ENCODE measurements at regions not wholly inside any gene's neighbourhood (a gene's known extent, or its start where the extent isn't known, plus 50 kb on each side); places are given as distances from the start of the nearest gene placed in this dataset.
"Not testable (repeated sequence)": the region's sequence is repeated elsewhere in the genome, so short reads cannot be mapped to it uniquely, and the experiment has no call there.

GRCh38 chr6:112522587-112522986, 175.5 kb downstream of the RFPL4B start:
- no peak for DNase-seq

DNA sequence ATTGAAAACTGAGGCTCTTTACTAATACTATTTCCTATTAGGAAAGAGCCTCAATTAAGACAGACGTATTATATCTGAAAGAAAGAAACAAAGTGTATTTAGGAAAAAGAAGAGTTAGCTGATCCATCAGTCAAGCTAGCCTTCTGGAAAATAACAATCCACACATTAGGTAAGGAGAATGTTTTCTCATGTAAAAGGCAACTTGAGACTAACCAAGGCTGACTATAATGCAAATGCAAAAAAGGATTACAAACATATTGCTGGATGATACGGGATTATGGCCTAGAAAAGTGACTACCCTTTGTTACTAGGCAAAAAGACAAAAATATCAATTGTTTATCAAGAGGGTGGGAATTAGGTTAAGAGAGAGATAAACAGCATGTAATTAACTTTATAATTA, 176.9 kb downstream of the RFPL4B start:
- no peak for DNase-seq

DNA sequence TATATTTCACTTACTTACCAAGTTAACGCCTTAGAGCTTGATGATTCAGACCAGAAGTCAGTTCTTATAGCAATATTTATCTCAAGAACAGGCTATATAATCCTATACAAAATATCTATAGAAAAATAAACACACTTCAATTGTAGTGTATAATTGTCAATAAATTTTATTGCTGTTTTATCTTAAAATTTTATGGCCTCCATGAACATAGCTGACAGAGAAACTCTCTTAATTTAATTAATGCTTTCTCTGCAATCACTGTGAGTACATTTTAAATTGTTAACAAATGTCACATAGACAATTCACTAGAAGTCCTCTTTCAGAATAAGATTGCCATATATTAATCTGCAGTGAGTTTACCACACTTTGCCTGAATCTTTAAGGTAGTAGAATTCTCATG, 178.6 kb downstream of the RFPL4B start:
- no peak for DNase-seq

GRCh38 chr6:112526594-112526993, 179.5 kb downstream of the RFPL4B start:
- no peak for DNase-seq

- not testable (repeated sequence) for DNase-seq
Measured at GRCh38 chr6:112528306-112528705, 181.2 kb downstream of the RFPL4B start.

GRCh38 chr6:112535816-112536215, 188.7 kb downstream of the RFPL4B start:
- no peak for DNase-seq

DNA sequence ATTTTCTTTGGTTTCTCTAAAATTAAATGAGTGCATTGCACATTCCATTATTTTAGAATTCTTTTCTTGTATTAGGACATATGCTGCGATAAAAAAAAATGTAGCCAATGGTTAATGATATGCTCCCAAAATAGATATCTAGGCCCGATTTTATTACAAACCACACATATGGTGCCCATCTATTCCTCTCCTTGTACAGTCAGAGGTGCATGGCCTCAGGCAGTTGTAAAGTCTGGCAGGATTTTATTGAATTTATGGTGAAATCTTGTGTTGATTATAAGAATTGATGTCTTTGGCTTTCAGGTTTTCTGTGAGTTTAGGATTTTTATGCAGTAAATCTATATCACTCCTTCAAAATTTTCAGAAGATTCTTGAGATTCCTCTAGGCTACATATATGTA, 192.2 kb downstream of the RFPL4B start:
- no peak for DNase-seq

DNA sequence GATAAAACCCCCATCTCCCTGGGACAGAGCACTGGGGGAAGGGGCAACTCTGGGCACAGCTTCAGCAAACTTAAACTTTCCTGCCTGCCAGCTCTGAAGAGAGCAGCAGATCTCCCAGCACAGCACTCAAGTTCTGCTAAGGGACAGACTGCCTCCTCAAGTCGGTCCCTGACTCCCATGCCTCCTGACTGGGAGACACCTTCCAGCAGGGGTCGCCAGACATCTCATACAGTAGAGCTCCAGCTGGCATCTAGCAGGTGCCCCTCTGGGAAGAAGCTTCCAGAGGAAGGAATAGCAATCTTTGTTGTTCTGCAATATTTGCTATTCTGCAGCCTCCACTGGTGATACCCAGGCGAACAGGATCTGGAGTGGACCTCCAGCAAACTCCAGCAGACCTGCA, 194.7 kb downstream of the RFPL4B start:
- not testable (repeated sequence) for DNase-seq

DNA sequence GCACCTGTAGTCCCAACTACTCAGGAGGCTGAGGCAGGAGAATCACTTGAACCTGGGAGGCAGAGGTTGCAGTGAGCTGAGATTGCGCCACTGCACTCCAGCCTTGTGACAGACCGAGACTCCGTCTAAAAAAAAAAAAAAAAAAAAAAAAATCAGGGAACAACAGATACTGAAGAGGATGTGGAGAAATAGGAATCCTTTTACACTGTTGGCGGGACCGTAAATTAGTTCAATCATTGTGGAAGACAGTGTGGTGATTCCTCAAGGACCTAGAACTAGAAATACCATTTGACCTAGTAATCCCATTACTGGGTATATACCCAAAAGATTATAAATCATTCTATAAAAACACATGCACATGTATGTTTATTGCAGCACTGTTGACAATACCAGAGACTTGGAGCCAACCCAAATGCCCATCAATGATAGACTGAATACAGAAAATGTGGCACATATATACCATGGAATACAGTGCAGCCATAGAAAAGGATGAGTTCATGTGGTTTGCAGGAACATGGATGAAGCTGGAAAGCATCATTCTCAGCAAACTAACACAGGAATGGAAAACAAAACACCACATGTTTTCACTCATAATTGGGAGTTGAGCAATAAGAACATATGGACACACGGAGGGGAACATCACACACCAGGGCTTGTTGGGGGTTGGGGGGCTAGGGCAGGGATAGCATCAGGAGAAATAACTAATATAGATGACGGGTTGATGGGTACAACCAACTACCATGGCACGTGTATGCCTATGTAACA, 200.4 kb downstream of the RFPL4B start:
- DNase-seq: not testable (repeated sequence)

DNA sequence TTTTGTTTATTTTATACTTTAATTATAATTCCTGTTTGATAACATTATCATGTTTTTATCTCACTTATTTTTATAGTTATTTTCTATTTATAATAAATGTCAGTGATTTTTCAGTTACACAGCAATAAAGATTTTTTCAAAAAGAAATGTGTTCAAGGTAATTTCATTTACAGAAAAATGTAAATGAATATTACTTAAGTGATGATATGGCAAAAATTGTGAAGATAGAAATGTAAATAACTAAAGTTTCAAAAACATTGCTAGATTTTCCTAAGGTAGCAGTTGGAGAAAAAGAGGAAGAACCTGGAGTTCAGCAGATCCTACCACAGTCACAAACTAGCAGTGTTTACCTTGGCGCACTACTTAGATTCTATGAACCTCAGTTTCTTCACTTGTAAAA, 202.6 kb downstream of the RFPL4B start:
- no peak for DNase-seq

DNA sequence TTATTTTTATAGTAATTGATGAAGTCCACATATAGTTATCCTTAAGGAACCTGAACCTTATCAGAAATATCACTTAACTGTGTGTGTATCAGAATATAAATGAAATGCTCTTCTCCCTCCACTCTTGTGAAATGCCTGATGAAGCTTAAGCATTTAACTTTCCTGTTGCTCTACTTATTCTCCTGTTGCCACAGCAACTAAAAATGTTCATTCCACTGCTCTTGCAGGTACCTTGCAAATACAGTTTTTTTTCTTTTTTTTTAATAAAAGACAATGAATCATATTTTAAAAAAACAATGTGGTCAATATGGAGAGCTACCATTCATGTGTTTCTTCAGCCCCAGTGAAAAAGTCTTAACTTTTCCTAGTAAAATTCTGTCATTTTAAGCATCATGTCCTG, 210.3 kb downstream of the RFPL4B start:
- DNase-seq: no peak

- DNase-seq: no peak
Measured at GRCh38 chr6:112557961-112558360, 210.8 kb downstream of the RFPL4B start.

DNA sequence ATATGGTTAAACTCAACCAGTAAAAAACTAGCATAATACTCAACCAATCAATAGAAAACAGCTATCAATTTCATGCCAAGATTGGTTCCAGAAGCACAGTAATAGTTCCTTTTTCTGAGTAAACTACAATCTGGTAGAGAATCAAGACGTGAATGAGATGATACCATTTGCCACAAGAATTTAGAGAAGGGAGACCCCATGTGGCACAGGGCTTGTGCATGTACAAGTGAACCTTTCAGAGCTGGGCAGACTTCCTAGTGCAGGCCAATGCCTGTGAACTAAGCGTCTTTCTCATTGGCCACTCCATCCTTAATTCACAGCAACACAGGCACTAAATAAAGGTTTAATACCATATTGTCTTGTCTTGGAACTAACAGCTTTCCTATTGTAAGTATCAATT, 213.5 kb downstream of the RFPL4B start:
- DNase-seq: no peak

DNA sequence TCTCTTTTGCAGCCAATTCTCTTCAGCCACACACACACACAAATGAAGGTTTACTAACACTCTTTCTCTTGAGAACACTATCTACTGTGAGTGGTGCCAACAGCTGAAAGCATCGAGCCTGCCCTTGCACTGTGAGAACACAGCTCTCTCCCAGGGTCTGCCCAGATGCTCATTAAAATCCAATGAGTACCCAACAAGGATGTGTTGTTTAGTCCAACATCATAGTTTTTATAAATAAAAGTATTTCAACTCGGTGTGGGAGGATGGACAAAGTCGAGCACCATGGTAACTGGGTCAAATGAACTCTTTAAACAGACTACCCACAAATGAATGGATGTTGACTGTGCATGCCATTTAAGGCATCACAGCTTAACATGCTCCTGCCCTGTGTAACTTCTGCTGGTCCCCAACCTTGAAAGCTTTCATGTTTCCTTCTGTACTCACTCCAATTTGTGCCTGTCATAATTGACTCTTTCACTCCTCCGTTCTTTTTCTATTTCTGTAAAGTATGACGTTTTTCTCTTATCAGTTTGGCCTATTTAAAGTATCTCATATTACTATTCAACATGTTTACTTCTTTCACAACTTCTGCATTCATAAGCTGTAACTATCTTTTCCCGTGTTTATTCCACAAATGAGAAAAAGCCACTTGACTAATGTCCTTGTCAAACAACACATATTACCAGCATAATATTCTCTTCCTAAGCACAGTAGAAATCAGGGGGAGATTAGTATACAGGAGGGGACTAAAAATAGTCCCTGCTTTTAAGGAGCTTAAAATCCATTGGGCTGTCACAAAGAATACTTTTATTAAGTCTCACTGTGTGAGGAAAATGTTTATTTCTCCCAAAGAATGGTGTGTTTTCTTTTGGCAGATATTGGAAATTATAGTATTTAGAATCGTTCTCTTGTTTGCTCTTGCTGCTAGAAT, 215.4 kb downstream of the RFPL4B start:
- no peak for DNase-seq

DNA sequence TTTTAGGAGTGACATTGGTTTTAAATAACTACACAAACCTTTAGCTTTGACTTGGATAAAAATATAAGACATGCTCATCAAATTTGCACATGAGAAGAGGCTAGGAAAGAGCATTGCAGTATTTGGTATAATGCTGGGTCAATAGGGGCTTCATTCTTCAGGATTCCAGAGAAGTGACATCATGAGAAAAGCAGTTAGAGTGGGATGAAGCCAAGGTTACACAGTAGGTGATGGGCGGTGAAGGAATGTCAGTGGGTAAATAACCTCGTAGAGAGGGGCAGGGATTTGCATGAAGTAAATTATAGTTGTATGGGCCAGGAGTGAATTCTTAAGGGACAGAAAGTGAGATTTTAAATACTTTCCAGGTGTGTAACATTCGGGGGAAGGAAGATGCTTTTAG, 216.2 kb downstream of the RFPL4B start:
- DNase-seq: no peak

DNA sequence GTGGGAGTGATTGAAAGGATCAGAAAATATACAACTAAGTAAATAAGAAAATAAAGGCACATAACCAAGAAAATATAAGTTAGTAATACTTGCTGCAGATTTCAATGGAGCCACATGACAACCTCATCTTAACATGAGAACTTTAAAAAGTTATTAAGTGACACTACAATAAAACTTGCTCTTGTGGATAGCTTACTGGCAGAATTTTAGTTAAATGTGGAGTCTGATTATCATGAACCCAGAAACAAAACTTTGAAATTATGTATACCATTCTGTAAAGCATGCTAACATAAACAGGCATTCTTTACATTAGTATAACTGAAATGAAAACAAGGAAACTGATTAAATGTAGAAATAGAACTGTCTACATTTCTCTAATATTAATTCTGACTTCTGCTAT, 220.9 kb downstream of the RFPL4B start:
- no peak for DNase-seq

GRCh38 chr6:112571488-112572270, 224.5 kb downstream of the RFPL4B start:
- no peak for DNase-seq

- DNase-seq: no peak
Measured at GRCh38 chr6:112574190-112574589, 227.1 kb downstream of the RFPL4B start.

- no peak for DNase-seq
Measured at GRCh38 chr6:112575309-112575834, 228.2 kb downstream of the RFPL4B start.

DNA sequence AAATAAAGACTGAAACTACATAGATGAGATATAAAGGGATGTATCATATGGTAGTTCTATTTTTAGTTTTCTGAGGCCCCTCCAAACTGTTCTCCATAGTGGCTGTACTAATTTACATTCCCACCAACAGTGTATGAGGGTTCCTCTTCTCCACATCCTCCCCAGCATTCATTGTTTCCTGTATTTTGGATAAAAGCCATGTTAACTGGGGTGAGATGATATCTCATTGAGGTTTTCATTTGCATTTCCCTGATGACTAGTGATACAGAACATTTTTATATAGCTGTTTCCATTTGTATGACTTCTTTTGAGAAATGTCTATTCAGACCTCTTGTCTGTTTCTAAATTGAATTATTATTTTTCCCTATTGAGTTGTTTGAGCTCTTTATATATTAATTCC, 229.3 kb downstream of the RFPL4B start:
- DNase-seq: no peak

DNA sequence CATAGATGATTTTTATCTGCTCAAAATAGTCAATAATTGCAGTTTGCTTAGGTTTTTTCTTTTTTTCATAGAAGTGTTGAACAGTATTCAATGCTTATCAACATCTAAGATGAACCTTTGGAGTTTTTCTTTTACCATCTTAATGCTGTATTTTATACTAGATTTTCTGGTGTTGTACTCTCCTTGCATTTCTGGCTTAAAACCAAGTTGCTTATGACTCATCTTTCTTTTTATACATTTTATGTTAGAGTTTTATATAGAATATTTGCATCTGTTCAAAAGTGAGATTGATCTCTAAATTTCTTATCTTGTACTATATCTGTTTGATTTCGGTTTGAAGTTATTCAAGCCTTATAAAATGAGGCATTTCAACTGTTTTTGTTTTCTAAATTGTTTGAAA, 232.5 kb downstream of the RFPL4B start:
- no peak for DNase-seq

GRCh38 chr6:112581015-112581414, 233.9 kb downstream of the RFPL4B start:
- no peak for DNase-seq

DNA sequence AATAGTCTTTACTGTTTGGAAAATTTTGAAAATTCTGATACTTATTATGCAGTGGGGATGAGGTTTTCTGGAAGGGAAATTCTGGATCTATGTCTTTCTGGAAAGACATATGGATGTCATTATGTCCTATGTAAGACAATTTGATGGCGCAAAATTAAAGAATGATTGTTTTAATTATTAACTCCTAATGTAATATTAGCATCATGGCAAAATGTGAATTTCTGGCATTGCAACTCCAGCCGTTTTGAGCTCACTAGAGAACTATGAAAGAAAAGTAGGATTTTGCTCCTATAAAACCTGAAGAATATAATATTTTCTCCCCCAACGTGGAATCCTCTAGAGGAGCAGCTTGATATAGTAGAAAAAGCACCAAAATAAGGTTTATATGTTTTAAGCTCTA, 243.2 kb downstream of the RFPL4B start:
- DNase-seq: no peak

Data from CD4-positive, alpha-beta T cell treated with Interleukin-4 for 4 hours (primary cell).